ENCODE measurements at regions not wholly inside any gene's neighbourhood (a gene's known extent, or its start where the extent isn't known, plus 50 kb on each side); places are given as distances from the start of the nearest gene placed in this dataset.

DNA sequence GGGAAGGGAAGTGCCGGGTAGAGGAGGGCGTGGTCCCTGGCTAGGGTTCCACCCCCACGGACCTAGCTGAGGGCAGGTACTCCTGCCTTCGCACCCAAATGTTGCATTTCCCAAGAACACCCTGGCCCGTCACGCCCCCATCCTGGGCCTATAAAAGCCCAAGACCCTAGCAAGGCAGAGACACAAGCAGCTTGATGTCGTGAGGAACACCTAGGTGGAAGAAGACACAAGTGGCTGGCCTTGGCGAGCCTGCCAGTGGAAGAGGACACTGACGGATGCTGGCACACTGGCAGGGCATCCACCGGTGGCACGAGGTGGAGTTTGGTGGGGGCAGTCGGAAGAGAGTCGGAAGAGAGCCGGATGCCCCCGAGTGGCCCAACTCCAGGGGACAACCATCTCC lies 244.8 kb upstream of the CTSO start:
- ATAC-seq: no peak
- H3K27me3 ChIP-seq (ENCODE audit: insufficient read depth, low read length): no peaks in the 10 kb centered on the region

More for the DNA sequence above, 244.8 kb upstream of the CTSO start:
- no peak overlapping the region for H3K9ac ChIP-seq (ENCODE audit: low read length)
- no peak overlapping the region for H3K4me3 ChIP-seq (replicated peaks in 1 of 2; ENCODE audit: low read depth in 1 of 2, low read length in 2 of 2)
- TF ChIP-seq ELF1 (IDR thresholded peaks at IDR 0.05; ENCODE audit: borderline replicate concordance, low read depth) (no peak), ZFX (IDR thresholded peaks at IDR 0.05) (no peak), EZH2 (IDR thresholded peaks at IDR 0.05) (no peak), EZH2phosphoT487 (IDR thresholded peaks at IDR 0.05; ENCODE audit: borderline replicate concordance) (no peak), POLR2AphosphoS5 (IDR thresholded peaks at IDR 0.05; ENCODE audit: low read depth, low read length) (no peak), EGR1 (IDR thresholded peaks at IDR 0.05; ENCODE audit: low read depth) (no peak), RAD21 (IDR thresholded peaks at IDR 0.05; ENCODE audit: low read depth) (no peak), SRF (IDR thresholded peaks at IDR 0.05; ENCODE audit: low read depth) (no peak), CBX3 (IDR thresholded peaks at IDR 0.05; ENCODE audit: low read depth) (no peak), SP1 (IDR thresholded peaks at IDR 0.05; ENCODE audit: low read depth) (no peak), ZNF274 (IDR thresholded peaks at IDR 0.05; ENCODE audit: low read depth, low read length) (no peak), CEBPB (IDR thresholded peaks at IDR 0.05; ENCODE audit: low read depth) (no peak), POLR2A (IDR thresholded peaks at IDR 0.05; ENCODE audit: borderline replicate concordance, extremely low read depth, insufficient read depth, insufficient read length) (no peak), TCF7L2 (IDR thresholded peaks at IDR 0.05; ENCODE audit: borderline replicate concordance, extremely low read depth, insufficient read depth, insufficient read length) (no peak), SIN3A (IDR thresholded peaks at IDR 0.05; ENCODE audit: low read depth) (no peak), JUND (IDR thresholded peaks at IDR 0.05) (no peak)
- TF ChIP-seq, protein P1, sequence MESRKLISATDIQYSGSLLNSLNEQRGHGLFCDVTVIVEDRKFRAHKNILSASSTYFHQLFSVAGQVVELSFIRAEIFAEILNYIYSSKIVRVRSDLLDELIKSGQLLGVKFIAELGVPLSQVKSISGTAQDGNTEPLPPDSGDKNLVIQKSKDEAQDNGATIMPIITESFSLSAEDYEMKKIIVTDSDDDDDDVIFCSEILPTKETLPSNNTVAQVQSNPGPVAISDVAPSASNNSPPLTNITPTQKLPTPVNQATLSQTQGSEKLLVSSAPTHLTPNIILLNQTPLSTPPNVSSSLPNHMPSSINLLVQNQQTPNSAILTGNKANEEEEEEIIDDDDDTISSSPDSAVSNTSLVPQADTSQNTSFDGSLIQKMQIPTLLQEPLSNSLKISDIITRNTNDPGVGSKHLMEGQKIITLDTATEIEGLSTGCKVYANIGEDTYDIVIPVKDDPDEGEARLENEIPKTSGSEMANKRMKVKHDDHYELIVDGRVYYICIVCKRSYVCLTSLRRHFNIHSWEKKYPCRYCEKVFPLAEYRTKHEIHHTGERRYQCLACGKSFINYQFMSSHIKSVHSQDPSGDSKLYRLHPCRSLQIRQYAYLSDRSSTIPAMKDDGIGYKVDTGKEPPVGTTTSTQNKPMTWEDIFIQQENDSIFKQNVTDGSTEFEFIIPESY (IDR thresholded peaks at IDR 0.05; ENCODE audit: extremely low read depth, insufficient replicate concordance, low read length): no peak
- TF ChIP-seq, protein P2, sequence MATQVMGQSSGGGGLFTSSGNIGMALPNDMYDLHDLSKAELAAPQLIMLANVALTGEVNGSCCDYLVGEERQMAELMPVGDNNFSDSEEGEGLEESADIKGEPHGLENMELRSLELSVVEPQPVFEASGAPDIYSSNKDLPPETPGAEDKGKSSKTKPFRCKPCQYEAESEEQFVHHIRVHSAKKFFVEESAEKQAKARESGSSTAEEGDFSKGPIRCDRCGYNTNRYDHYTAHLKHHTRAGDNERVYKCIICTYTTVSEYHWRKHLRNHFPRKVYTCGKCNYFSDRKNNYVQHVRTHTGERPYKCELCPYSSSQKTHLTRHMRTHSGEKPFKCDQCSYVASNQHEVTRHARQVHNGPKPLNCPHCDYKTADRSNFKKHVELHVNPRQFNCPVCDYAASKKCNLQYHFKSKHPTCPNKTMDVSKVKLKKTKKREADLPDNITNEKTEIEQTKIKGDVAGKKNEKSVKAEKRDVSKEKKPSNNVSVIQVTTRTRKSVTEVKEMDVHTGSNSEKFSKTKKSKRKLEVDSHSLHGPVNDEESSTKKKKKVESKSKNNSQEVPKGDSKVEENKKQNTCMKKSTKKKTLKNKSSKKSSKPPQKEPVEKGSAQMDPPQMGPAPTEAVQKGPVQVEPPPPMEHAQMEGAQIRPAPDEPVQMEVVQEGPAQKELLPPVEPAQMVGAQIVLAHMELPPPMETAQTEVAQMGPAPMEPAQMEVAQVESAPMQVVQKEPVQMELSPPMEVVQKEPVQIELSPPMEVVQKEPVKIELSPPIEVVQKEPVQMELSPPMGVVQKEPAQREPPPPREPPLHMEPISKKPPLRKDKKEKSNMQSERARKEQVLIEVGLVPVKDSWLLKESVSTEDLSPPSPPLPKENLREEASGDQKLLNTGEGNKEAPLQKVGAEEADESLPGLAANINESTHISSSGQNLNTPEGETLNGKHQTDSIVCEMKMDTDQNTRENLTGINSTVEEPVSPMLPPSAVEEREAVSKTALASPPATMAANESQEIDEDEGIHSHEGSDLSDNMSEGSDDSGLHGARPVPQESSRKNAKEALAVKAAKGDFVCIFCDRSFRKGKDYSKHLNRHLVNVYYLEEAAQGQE (IDR thresholded peaks at IDR 0.05; ENCODE audit: low read depth): no peak
- no peak overlapping the region for H3K4me2 ChIP-seq (ENCODE audit: low read length)
- H2AFZ ChIP-seq (ENCODE audit: low read depth, low read length, poor library complexity, severe bottlenecking): no peak overlapping the region
- H3K4me1 ChIP-seq (ENCODE audit: control insufficient read depth in 1 of 2, insufficient read depth in 2 of 2, low read length in 2 of 2): no peaks in the 10 kb centered on the region
- RAD21 ChIA-PET (ENCODE audit: low non-redundant PET in 1 of 2, low total read pairs in 2 of 2, uncharacterized antibody in 2 of 2, unreplicated experiment in 2 of 2): no interaction called here
- H3K79me2 ChIP-seq (ENCODE audit: insufficient read depth, low read length): no peaks in the 10 kb centered on the region
- no peak for DNase-seq (ENCODE audit: low read depth, low spot score)
- CTCF ChIA-PET: no interaction called here
- H4K20me1 ChIP-seq (ENCODE audit: insufficient read depth): no peaks in the 10 kb centered on the region
- H3K36me3 ChIP-seq (ENCODE audit: control insufficient read depth in 1 of 2, insufficient read depth in 2 of 2, low read length in 2 of 2): no peaks in the 10 kb centered on the region
- POLR2A ChIA-PET: no interaction called here
- H3K9me3 ChIP-seq (ENCODE audit: control insufficient read depth in 1 of 2, insufficient read depth in 1 of 2, low read depth in 1 of 2, low read length in 2 of 2): no peaks in the 10 kb centered on the region
- H3K27ac ChIP-seq (ENCODE audit: low read depth, low read length): no peak overlapping the region
- no TSS peak for BruUV-seq (replicated peaks)
- H3K9me2 ChIP-seq (ENCODE audit: insufficient read depth): no peaks in the 10 kb centered on the region; the same call in 1 of the 2 replicates
- intact Hi-C loops (cut with micrococcal nuclease): no loop called here

Measured in HCT116 (cell line).